ENCODE measurements at regions not wholly inside any gene's neighbourhood (a gene's known extent, or its start where the extent isn't known, plus 50 kb on each side); places are given as distances from the start of the nearest gene placed in this dataset.

- TF ChIP-seq CTCF (IDR thresholded peaks at IDR 0.05) (no peak), EZH2 (IDR thresholded peaks at IDR 0.05) (no peak), EZH2phosphoT487 (IDR thresholded peaks at IDR 0.05) (no peak)
Observed at GRCh38 chr12:88854260-88854659, 274.0 kb upstream of the KITLG start.
